ENCODE measurements at regions not wholly inside any gene's neighbourhood (a gene's known extent, or its start where the extent isn't known, plus 50 kb on each side); places are given as distances from the start of the nearest gene placed in this dataset.

- DNase-seq: peak; percentile 29
These were observed 151.7 kb upstream of the KCNMB2 start for GRCh38 chr3:178384321-178385230.

GRCh38 chr3:178385280-178385952, 150.8 kb upstream of the KCNMB2 start:
- peak; percentile 61 for DNase-seq

- DNase-seq: no peak
These were observed 149.8 kb upstream of the KCNMB2 start for GRCh38 chr3:178386401-178386800.

GRCh38 chr3:178386880-178387279, 149.4 kb upstream of the KCNMB2 start:
- no peak for DNase-seq

- no peak for DNase-seq
These were observed 147.8 kb upstream of the KCNMB2 start for GRCh38 chr3:178388473-178388872.

GRCh38 chr3:178389258-178389657, 147.0 kb upstream of the KCNMB2 start:
- no peak for DNase-seq

GRCh38 chr3:178392511-178392926, 143.7 kb upstream of the KCNMB2 start:
- peak; percentile 90 for DNase-seq

GRCh38 chr3:178393146-178393545, 143.1 kb upstream of the KCNMB2 start:
- DNase-seq: peak; percentile 30

- peak; percentile 93 for DNase-seq
These were observed 142.4 kb upstream of the KCNMB2 start for GRCh38 chr3:178393824-178394223.

GRCh38 chr3:178396318-178396717, 139.9 kb upstream of the KCNMB2 start:
- DNase-seq: no peak

- no peak for DNase-seq
These were observed 139.0 kb upstream of the KCNMB2 start for GRCh38 chr3:178397202-178397601.

- no peak for DNase-seq
These were observed 138.4 kb upstream of the KCNMB2 start for GRCh38 chr3:178397836-178398235.

GRCh38 chr3:178404961-178405360, 131.3 kb upstream of the KCNMB2 start:
- DNase-seq: peak; percentile 34

- no peak for DNase-seq
These were observed 130.7 kb upstream of the KCNMB2 start for GRCh38 chr3:178405531-178405930.

GRCh38 chr3:178406206-178406605, 130.0 kb upstream of the KCNMB2 start:
- peak; percentile 15 for DNase-seq

GRCh38 chr3:178415384-178415783, 120.9 kb upstream of the KCNMB2 start:
- no peak for DNase-seq

- DNase-seq: no peak
These were observed 118.5 kb upstream of the KCNMB2 start for GRCh38 chr3:178417736-178418135.

GRCh38 chr3:178419071-178419470, 117.2 kb upstream of the KCNMB2 start:
- DNase-seq: no peak

GRCh38 chr3:178420033-178420432, 116.2 kb upstream of the KCNMB2 start:
- no peak for DNase-seq

GRCh38 chr3:178421069-178421468, 115.2 kb upstream of the KCNMB2 start:
- DNase-seq: no peak

- no peak for DNase-seq
These were observed 113.8 kb upstream of the KCNMB2 start for GRCh38 chr3:178422406-178422805.

GRCh38 chr3:178428037-178428436, 108.2 kb upstream of the KCNMB2 start:
- no peak for DNase-seq

GRCh38 chr3:178434206-178434805, 101.9 kb upstream of the KCNMB2 start:
- DNase-seq: peak; percentile 18

Data from fibroblast of skin of back (primary cell).